Neural progenitor cell (in vitro differentiated cells): ENCODE measurements at regions not wholly inside any gene's neighbourhood (a gene's known extent, or its start where the extent isn't known, plus 50 kb on each side); places are given as distances from the start of the nearest gene placed in this dataset.

Source experiments
- DNase-seq: peaks from one replicate; pipeline ENCODE4 v3.0.0-alpha.2; 2016; ENCODE audit warnings: low spot score
- H2AFZ ChIP-seq: fragments of 200-600 bp; sonication (generic); replicated peaks from 2 replicates; pipeline ENCODE4 v1.6.1; 2016; ENCODE audit warnings: antibody characterized with exemption
- H3F3A ChIP-seq: fragments of 200-600 bp; sonication (generic); 2 replicates; pipeline ENCODE4 v1.6.1; 2016; ENCODE audit warnings: antibody characterized with exemption, low read depth
- H3K27ac ChIP-seq: fragments of 200-600 bp; sonication (generic); 2 replicates; pipeline ENCODE4 v1.5.1; 2016; ENCODE audit warnings: mild to moderate bottlenecking
- H3K27me3 ChIP-seq: fragments of 200-600 bp; sonication (generic); 2 replicates; pipeline ENCODE4 v1.6.1; 2016; ENCODE audit warnings: mild to moderate bottlenecking, moderate library complexity
- H3K36me3 ChIP-seq: fragments of 200-600 bp; sonication (generic); 2 replicates; pipeline ENCODE4 v1.5.1; 2016
- H3K4me1 ChIP-seq: fragments of 200-600 bp; sonication (generic); 2 replicates; pipeline ENCODE4 v1.6.1; 2016; ENCODE audit warnings: mixed run types
- H3K4me2 ChIP-seq: fragments of 200-600 bp; sonication (generic); 2 replicates; pipeline ENCODE4 v1.6.1; 2016
- H3K4me3 ChIP-seq: fragments of 200-600 bp; sonication (generic); 2 replicates; pipeline ENCODE4 v1.5.1; 2016
- H3K79me2 ChIP-seq: fragments of 200-600 bp; sonication (generic); 2 replicates; pipeline ENCODE4 v1.6.1; 2016; ENCODE audit warnings: low read depth
- H3K9ac ChIP-seq: fragments of 200-600 bp; sonication (generic); 2 replicates; pipeline ENCODE4 v1.6.1; 2016
- H3K9me3 ChIP-seq: fragments of 200-600 bp; sonication (generic); 2 replicates; pipeline ENCODE4 v1.5.1; 2016; ENCODE audit warnings: low read depth
- H4K20me1 ChIP-seq: fragments of 200-600 bp; sonication (generic); 2 replicates; pipeline ENCODE4 v1.6.1; 2016; ENCODE audit warnings: low read depth
- H3K27ac Mint-ChIP-seq: 3 replicates; pipeline ENCODE4 v1.8.0; 2021; ENCODE audit warnings: mixed read lengths
- H3K27me3 Mint-ChIP-seq: 2 replicates; pipeline ENCODE4 v1.8.0; 2022; ENCODE audit warnings: low read depth, mild to moderate bottlenecking, inconsistent platforms, moderate library complexity, mixed read lengths; ENCODE audit not compliant: insufficient read depth
- H3K36me3 Mint-ChIP-seq: 3 replicates; pipeline ENCODE4 v1.8.0; 2021; ENCODE audit warnings: mixed read lengths
- H3K4me1 Mint-ChIP-seq: 3 replicates; pipeline ENCODE4 v1.8.0; 2021; ENCODE audit warnings: mixed read lengths
- H3K4me3 Mint-ChIP-seq: 3 replicates; pipeline ENCODE4 v1.8.0; 2021; ENCODE audit warnings: mild to moderate bottlenecking, moderate library complexity, mixed read lengths
- H3K9me3 Mint-ChIP-seq: 3 replicates; pipeline ENCODE4 v1.8.0; 2020; ENCODE audit warnings: mixed read lengths
- EZH2 ChIP-seq: fragments of 200-600 bp; sonication (generic); IDR thresholded peaks from 2 replicates; pipeline ENCODE4 v1.6.1; 2017; ENCODE audit warnings: antibody characterized with exemption, mild to moderate bottlenecking, moderate library complexity
- EZH2phosphoT487 ChIP-seq: fragments of 200-600 bp; sonication (generic); IDR thresholded peaks from 2 replicates; pipeline ENCODE4 v1.6.1; 2017; ENCODE audit warnings: antibody characterized with exemption
- TF ChIP-seq, protein P1 (sequence below): fragments of 200-600 bp; sonication (generic); IDR thresholded peaks from 2 replicates; pipeline ENCODE4 v1.5.1; 2017; ENCODE audit warnings: antibody characterized with exemption, mild to moderate bottlenecking

DNA sequence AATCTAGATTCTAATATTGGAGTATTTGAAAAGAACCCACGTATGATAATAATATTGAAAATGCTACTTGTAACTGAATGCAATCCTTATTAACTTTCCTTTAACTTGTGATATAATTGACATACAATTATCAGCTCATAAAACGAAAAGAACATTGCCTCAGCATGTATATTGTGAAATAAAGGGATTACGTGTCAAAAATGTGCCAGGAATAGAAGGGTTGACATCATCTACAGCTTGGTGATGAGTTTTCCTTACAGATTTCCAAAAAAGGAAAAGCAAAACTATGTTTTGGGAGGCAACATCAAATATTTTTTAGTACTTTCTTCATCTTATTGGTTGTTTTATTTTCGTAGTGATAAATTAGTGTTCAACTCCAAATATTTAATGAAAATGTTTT is 266.0 kb upstream of the PTGER4 start:
- Mint-ChIP-seq H3K9me3 (peaks cover 8% of the 10 kb centered on the region), H3K4me3 (no peak overlapping the region), H3K36me3 (no peaks in the 10 kb centered on the region), H3K4me1 (no peaks in the 10 kb centered on the region), H3K27me3 (no peaks in the 10 kb centered on the region), H3K27ac (no peak overlapping the region)
- no peak overlapping the region for H2AFZ ChIP-seq
- no peak overlapping the region for H3K27ac ChIP-seq
- no peaks in the 10 kb centered on the region for H3K36me3 ChIP-seq
- H3K9me3 ChIP-seq = no peaks in the 10 kb centered on the region
- H3K4me2 ChIP-seq = no peak overlapping the region
- no peaks in the 10 kb centered on the region for H4K20me1 ChIP-seq
- no peak overlapping the region for H3K9ac ChIP-seq
- H3K79me2 ChIP-seq = no peaks in the 10 kb centered on the region
- no peak overlapping the region for H3K4me3 ChIP-seq
- H3K27me3 ChIP-seq = no peaks in the 10 kb centered on the region
- DNase-seq = no peak
- H3F3A ChIP-seq = no peaks in the 10 kb centered on the region
- no peak for TF ChIP-seq EZH2
- TF ChIP-seq EZH2phosphoT487 = no peak
- TF ChIP-seq, protein P1, sequence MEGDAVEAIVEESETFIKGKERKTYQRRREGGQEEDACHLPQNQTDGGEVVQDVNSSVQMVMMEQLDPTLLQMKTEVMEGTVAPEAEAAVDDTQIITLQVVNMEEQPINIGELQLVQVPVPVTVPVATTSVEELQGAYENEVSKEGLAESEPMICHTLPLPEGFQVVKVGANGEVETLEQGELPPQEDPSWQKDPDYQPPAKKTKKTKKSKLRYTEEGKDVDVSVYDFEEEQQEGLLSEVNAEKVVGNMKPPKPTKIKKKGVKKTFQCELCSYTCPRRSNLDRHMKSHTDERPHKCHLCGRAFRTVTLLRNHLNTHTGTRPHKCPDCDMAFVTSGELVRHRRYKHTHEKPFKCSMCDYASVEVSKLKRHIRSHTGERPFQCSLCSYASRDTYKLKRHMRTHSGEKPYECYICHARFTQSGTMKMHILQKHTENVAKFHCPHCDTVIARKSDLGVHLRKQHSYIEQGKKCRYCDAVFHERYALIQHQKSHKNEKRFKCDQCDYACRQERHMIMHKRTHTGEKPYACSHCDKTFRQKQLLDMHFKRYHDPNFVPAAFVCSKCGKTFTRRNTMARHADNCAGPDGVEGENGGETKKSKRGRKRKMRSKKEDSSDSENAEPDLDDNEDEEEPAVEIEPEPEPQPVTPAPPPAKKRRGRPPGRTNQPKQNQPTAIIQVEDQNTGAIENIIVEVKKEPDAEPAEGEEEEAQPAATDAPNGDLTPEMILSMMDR = no peak
- H3K4me1 ChIP-seq = no peaks in the 10 kb centered on the region

DNA sequence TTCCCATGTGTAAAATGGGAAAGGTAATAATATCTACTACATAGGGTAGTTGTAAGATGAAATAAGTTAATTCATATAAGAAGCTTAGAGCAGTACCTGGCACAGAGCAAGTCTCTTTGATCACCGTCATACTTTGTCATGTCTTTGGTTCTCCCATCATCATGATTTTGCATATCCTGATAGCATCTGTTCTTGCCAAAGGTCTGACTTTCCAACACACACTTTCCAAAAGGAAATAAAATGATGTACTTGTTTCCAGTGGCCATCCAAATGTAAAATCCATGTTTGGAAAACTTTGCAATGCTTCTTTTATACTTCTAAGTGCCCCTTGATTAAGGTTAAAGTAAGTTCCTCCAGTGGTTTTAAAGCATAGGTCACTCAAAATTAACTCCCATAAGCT is 266.9 kb upstream of the PTGER4 start:
- Histone ChIP-seq H3K4me1 (no peaks in the 10 kb centered on the region), H3F3A (no peaks in the 10 kb centered on the region), H3K4me3 (no peak overlapping the region), H4K20me1 (no peaks in the 10 kb centered on the region), H3K4me2 (no peak overlapping the region), H2AFZ (no peak overlapping the region), H3K9me3 (no peaks in the 10 kb centered on the region), H3K79me2 (no peaks in the 10 kb centered on the region), H3K27ac (no peak overlapping the region), H3K36me3 (no peaks in the 10 kb centered on the region), H3K27me3 (no peaks in the 10 kb centered on the region), H3K9ac (no peak overlapping the region)
- no peaks in the 10 kb centered on the region for H3K36me3 Mint-ChIP-seq
- no peak overlapping the region for H3K27ac Mint-ChIP-seq
- no peaks in the 10 kb centered on the region for H3K4me1 Mint-ChIP-seq
- no peaks in the 10 kb centered on the region for H3K27me3 Mint-ChIP-seq
- H3K9me3 Mint-ChIP-seq = peaks cover 3% of the 10 kb centered on the region
- DNase-seq = no peak
- TF ChIP-seq EZH2 = no peak
- TF ChIP-seq, protein P1 = no peak
- TF ChIP-seq EZH2phosphoT487 = no peak
- H3K4me3 Mint-ChIP-seq = no peak overlapping the region

DNA sequence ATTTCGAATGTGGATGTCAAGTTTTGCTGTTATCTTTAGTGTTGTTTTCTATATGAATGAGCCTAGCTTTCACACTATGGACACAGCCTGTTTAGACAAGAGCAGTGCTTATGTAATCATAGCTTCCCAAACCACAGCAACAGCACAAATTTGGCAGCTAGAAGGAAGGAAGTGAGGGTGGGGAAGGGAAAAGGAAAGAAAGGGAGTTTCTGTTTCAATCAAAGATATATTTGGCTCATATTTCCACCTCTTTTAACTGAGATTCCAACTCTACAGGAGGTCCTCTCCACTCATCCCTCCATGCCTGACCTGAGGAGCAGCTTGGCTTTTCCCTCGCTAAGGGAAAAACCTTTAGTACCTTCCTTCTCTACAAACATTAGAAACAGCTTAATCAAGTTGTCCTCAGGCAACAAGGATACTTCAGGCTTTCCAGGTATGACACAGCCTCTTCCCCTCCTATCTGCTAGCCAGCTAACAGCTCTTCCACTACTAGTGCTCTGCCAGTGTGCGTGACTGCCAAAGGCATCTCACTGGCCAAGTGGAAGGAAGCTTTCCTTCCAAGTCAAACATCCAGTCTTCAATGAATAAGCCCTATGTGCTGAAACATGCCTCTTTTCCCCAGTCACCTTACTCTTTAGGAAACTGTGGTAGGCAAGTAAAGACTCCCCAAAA is 268.6 kb upstream of the PTGER4 start:
- DNase-seq = no peak
- no peak overlapping the region for H3K27ac ChIP-seq
- no peak overlapping the region for H3K4me3 ChIP-seq
- no peaks in the 10 kb centered on the region for H4K20me1 ChIP-seq
- Mint-ChIP-seq H3K4me1 (no peaks in the 10 kb centered on the region), H3K27me3 (no peaks in the 10 kb centered on the region), H3K4me3 (no peak overlapping the region), H3K27ac (no peak overlapping the region), H3K36me3 (no peaks in the 10 kb centered on the region), H3K9me3 (no peaks in the 10 kb centered on the region)
- H3K79me2 ChIP-seq = no peaks in the 10 kb centered on the region
- H3K4me1 ChIP-seq = no peaks in the 10 kb centered on the region
- H3K9ac ChIP-seq = no peak overlapping the region
- TF ChIP-seq EZH2phosphoT487 = no peak
- TF ChIP-seq EZH2 = no peak
- H3F3A ChIP-seq = no peaks in the 10 kb centered on the region
- H3K27me3 ChIP-seq = no peaks in the 10 kb centered on the region
- H3K9me3 ChIP-seq = no peaks in the 10 kb centered on the region
- H3K36me3 ChIP-seq = no peaks in the 10 kb centered on the region
- no peak overlapping the region for H3K4me2 ChIP-seq
- H2AFZ ChIP-seq = no peak overlapping the region

DNA sequence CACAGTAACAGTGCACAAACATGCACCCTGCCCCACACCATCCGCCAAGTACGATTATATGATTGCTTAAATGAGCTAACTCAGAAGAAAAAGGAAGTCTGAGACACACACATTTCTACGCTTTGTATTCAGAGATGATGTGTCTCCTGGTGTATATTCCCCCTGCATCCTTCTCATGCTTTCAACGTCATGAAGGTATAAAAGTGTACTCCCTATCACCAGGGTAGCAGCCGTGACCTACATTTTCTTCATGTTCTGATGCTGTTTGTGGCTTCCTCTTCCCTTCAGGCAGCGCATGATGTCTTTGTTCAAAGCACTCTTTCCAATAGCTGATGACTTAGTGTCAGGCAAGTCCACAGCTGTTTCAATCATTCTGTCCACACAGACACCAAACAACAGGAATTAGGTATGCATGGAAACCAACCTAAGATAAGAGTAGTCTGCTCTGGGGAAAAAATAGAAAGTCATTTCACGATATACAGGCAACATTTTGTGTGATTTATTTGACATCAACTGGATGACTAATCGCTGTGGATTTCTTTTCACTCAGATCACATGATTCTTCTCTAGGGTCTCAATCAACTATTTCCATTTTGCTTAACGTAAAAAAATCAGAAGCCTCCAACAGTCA is 269.4 kb upstream of the PTGER4 start:
- H3K9me3 Mint-ChIP-seq = no peaks in the 10 kb centered on the region
- Histone ChIP-seq H2AFZ (no peak overlapping the region), H3F3A (no peaks in the 10 kb centered on the region), H4K20me1 (no peaks in the 10 kb centered on the region), H3K9ac (no peak overlapping the region), H3K9me3 (no peaks in the 10 kb centered on the region), H3K79me2 (no peaks in the 10 kb centered on the region), H3K4me2 (no peak overlapping the region), H3K36me3 (no peaks in the 10 kb centered on the region), H3K4me3 (no peak overlapping the region), H3K27me3 (no peaks in the 10 kb centered on the region), H3K27ac (no peak overlapping the region), H3K4me1 (no peaks in the 10 kb centered on the region)
- no peaks in the 10 kb centered on the region for H3K36me3 Mint-ChIP-seq
- H3K4me3 Mint-ChIP-seq = no peak overlapping the region
- H3K27me3 Mint-ChIP-seq = no peaks in the 10 kb centered on the region
- no peak for DNase-seq
- H3K4me1 Mint-ChIP-seq = no peaks in the 10 kb centered on the region
- TF ChIP-seq EZH2phosphoT487 = no peak
- TF ChIP-seq, protein P1 = no peak
- no peak for TF ChIP-seq EZH2
- no peak overlapping the region for H3K27ac Mint-ChIP-seq
